IMR-90 (cell line): ENCODE measurements at regions not wholly inside any gene's neighbourhood (a gene's known extent, or its start where the extent isn't known, plus 50 kb on each side); places are given as distances from the start of the nearest gene placed in this dataset.

ENCODE experiments used
- ATAC-seq: fragments of 200-7000 bp; cut with Tn5 transposase; 2 replicates; pipeline ENCODE4 v1.9.1; 2020; ENCODE audit warnings: low read depth, mild to moderate bottlenecking, moderate library complexity
- BruUV-seq: library from RNA; stranded (reverse); fragments of 400-500 nt; replicated peaks from 2 replicates; lab custom pipeline; 2021; lab: Mats Ljungman, UMichigan
- CTCF ChIA-PET: fragments of 300-600 bp; formaldehyde crosslinking; extraction: SDS; loops from one replicate; lab custom pipeline; 2021; ENCODE audit warnings: antibody characterized with exemption; lab: Yijun Ruan, JAX
- POLR2A ChIA-PET: fragments of 300-600 bp; sonication (Branson Sonifier 250); formaldehyde crosslinking; loops from one replicate; lab custom pipeline; 2022; ENCODE audit warnings: antibody characterized with exemption; ENCODE audit not compliant: unreplicated experiment; lab: Charles Lee
- DNase-seq: peaks from one replicate; pipeline ENCODE4 v3.0.0; 2013
- H2AFZ ChIP-seq: replicated peaks from 2 replicates; pipeline ENCODE3; 2013; ENCODE audit warnings: low read length, mild to moderate bottlenecking; ENCODE audit not compliant: poor library complexity
- H2AK5ac ChIP-seq: 2 replicates; pipeline ENCODE4 v1.6.1; 2013; ENCODE audit warnings: low read depth, low read length, inconsistent platforms
- H2AK9ac ChIP-seq: replicated peaks from 2 replicates; pipeline ENCODE3; 2013; ENCODE audit warnings: mild to moderate bottlenecking, low read depth, low read length, moderate library complexity; ENCODE audit not compliant: poor library complexity
- H2BK120ac ChIP-seq: 2 replicates; pipeline ENCODE4 v1.6.1; 2013; ENCODE audit warnings: low read depth, low read length, inconsistent platforms
- H2BK15ac ChIP-seq: 3 replicates; pipeline ENCODE4 v1.6.1; 2013; ENCODE audit warnings: low read depth, low read length, inconsistent platforms
- H2BK20ac ChIP-seq: 2 replicates; pipeline ENCODE4 v1.6.1; 2013; ENCODE audit warnings: low read depth, mild to moderate bottlenecking, inconsistent platforms, low read length, moderate library complexity
- H2BK5ac ChIP-seq: 2 replicates; pipeline ENCODE4 v1.6.1; 2013; ENCODE audit warnings: mild to moderate bottlenecking, low read depth, low read length, inconsistent platforms; ENCODE audit not compliant: poor library complexity, severe bottlenecking
- H3K14ac ChIP-seq: replicated peaks from 2 replicates; pipeline ENCODE4 v1.6.1; 2013; ENCODE audit warnings: low read depth, low read length, inconsistent platforms
- H3K18ac ChIP-seq: 2 replicates; pipeline ENCODE4 v1.6.1; 2013; ENCODE audit warnings: low read depth, low read length, control low read depth
- H3K23ac ChIP-seq: 2 replicates; pipeline ENCODE4 v1.6.1; 2013; ENCODE audit warnings: low read depth, low read length, inconsistent platforms
- H3K27ac ChIP-seq: 2 replicates; pipeline ENCODE4 v1.5.1; 2013; ENCODE audit warnings: mild to moderate bottlenecking, control low read depth, low read length; ENCODE audit not compliant: insufficient read depth
- H3K27me3 ChIP-seq: 2 replicates; pipeline ENCODE4 v1.6.1; 2013; ENCODE audit warnings: low read length; ENCODE audit not compliant: control insufficient read depth, insufficient read depth
- H3K36me3 ChIP-seq: 2 replicates; pipeline ENCODE4 v1.6.1; 2013; ENCODE audit warnings: low read length, mixed read lengths; ENCODE audit not compliant: control insufficient read depth, insufficient read depth
- H3K4ac ChIP-seq: 2 replicates; pipeline ENCODE4 v1.6.1; 2013; ENCODE audit warnings: low read depth, low read length, inconsistent platforms
- H3K4me1 ChIP-seq: 2 replicates; pipeline ENCODE4 v1.6.1; 2013; ENCODE audit warnings: low read length, mixed read lengths; ENCODE audit not compliant: control insufficient read depth, insufficient read depth
- H3K4me2 ChIP-seq: 2 replicates; pipeline ENCODE4 v1.6.1; 2013; ENCODE audit warnings: low read depth, mild to moderate bottlenecking, control low read depth, low read length, moderate library complexity
- H3K4me3 ChIP-seq: 2 replicates; pipeline ENCODE4 v1.5.1; 2013; ENCODE audit warnings: low read depth, mild to moderate bottlenecking, control low read depth, low read length, moderate library complexity; ENCODE audit not compliant: insufficient read depth
- H3K56ac ChIP-seq: 2 replicates; pipeline ENCODE4 v1.6.1; 2013; ENCODE audit warnings: low read length, inconsistent platforms; ENCODE audit not compliant: insufficient read depth; ENCODE audit errors: extremely low read depth
- H3K79me1 ChIP-seq, 2 experiments: 2 replicates each; pipeline ENCODE4 v1.6.1; 2013; ENCODE audit warnings: low read length in 2 of 2, inconsistent platforms in 1 of 2, low read depth in 1 of 2
- H3K9ac ChIP-seq: 2 replicates; pipeline ENCODE4 v1.6.1; 2013; ENCODE audit warnings: low read depth, low read length, control low read depth
- H3K9me1 ChIP-seq: 2 replicates; pipeline ENCODE4 v1.6.1; 2013; ENCODE audit warnings: low read length, inconsistent platforms; ENCODE audit not compliant: insufficient read depth
- H3K9me3 ChIP-seq: 2 replicates; pipeline ENCODE4 v1.6.1; 2013; ENCODE audit warnings: low read length; ENCODE audit not compliant: control insufficient read depth, insufficient read depth
- H4K20me1 ChIP-seq: 2 replicates; pipeline ENCODE4 v1.6.1; 2013; ENCODE audit warnings: low read length, inconsistent platforms; ENCODE audit not compliant: insufficient read depth
- H4K5ac ChIP-seq: 2 replicates; pipeline ENCODE4 v1.6.1; 2013; ENCODE audit warnings: mild to moderate bottlenecking, low read depth, low read length, control low read depth
- H4K8ac ChIP-seq, 2 experiments: 2 replicates each; pipeline ENCODE4 v1.6.1; 2013; ENCODE audit warnings: low read depth in 2 of 2, low read length in 2 of 2, control low read depth in 1 of 2, inconsistent platforms in 1 of 2
- H4K91ac ChIP-seq: 2 replicates; pipeline ENCODE4 v1.6.1; 2013; ENCODE audit warnings: low read depth, low read length, inconsistent platforms; ENCODE audit not compliant: insufficient read depth
- BHLHE40 ChIP-seq: fragments of 150-350 bp; IDR thresholded peaks from 2 replicates; pipeline ENCODE4 v1.6.1; 2016; ENCODE audit warnings: mild to moderate bottlenecking, low read depth, low read length
- CEBPB ChIP-seq: IDR thresholded peaks from 2 replicates; pipeline ENCODE4 v1.6.1; 2012; ENCODE audit warnings: low read depth, low read length, improper control_type of control experiment
- CHD1 ChIP-seq: IDR thresholded peaks from 2 replicates; pipeline ENCODE4 v1.6.1; 2012; ENCODE audit warnings: low read depth, low read length, improper control_type of control experiment
- FOS ChIP-seq: fragments of 150-350 bp; IDR thresholded peaks from 2 replicates; pipeline ENCODE4 v1.6.1; 2016; ENCODE audit warnings: low read depth, low read length
- MAFK ChIP-seq: IDR thresholded peaks from 2 replicates; pipeline ENCODE4 v1.6.1; 2012; ENCODE audit warnings: low read depth, low read length, improper control_type of control experiment
- MAZ ChIP-seq: IDR thresholded peaks from 2 replicates; pipeline ENCODE4 v1.6.1; 2012; ENCODE audit warnings: low read depth, mild to moderate bottlenecking, low read length, improper control_type of control experiment, moderate library complexity, borderline replicate concordance
- MXI1 ChIP-seq: IDR thresholded peaks from 2 replicates; pipeline ENCODE4 v1.6.1; 2012; ENCODE audit warnings: low read depth, mild to moderate bottlenecking, low read length, moderate library complexity, borderline replicate concordance
- NFE2L2 ChIP-seq: fragments of 150-350 bp; IDR thresholded peaks from 2 replicates; pipeline ENCODE4 v1.6.1; 2016; ENCODE audit warnings: low read depth, mild to moderate bottlenecking, low read length
- POLR2A ChIP-seq: IDR thresholded peaks from 2 replicates; pipeline ENCODE4 v1.6.1; 2012; ENCODE audit warnings: mild to moderate bottlenecking, low read depth, low read length
- RAD21 ChIP-seq: IDR thresholded peaks from 2 replicates; pipeline ENCODE4 v1.6.1; 2012; ENCODE audit warnings: low read length, improper control_type of control experiment
- RCOR1 ChIP-seq: IDR thresholded peaks from 2 replicates; pipeline ENCODE4 v1.6.1; 2012; ENCODE audit warnings: mild to moderate bottlenecking, low read length, improper control_type of control experiment; ENCODE audit not compliant: insufficient replicate concordance
- RFX5 ChIP-seq: IDR thresholded peaks from 2 replicates; pipeline ENCODE4 v1.8.0; 2012; ENCODE audit warnings: low read depth, mild to moderate bottlenecking, low read length, moderate library complexity
- SMC3 ChIP-seq: fragments of 150-350 bp; IDR thresholded peaks from 2 replicates; pipeline ENCODE4 v1.6.1; 2016; ENCODE audit warnings: low read depth, mild to moderate bottlenecking, antibody characterized with exemption, low read length, moderate library complexity
- WGBS, 2 experiments: methylation state at CpG; one replicate each; pipeline versions ENCODE4 v1.1.5 to v1.1.7; 2013; ENCODE audit warnings: missing lambda C conversion rate in 2 of 2; ENCODE audit not compliant: insufficient read length in 1 of 2; ENCODE audit errors: extremely low coverage in 2 of 2; 5-methylcytosine and 5-hydroxymethylcytosine counted together
- dilution Hi-C: fragments of 300-500 bp; cut with HindIII; formaldehyde crosslinking; loops from one replicate; pipeline ENCODE4 v1.14.3; 2018; ENCODE audit warnings: low sequenced_read_pairs; ENCODE audit not compliant: unreplicated experiment
- in situ Hi-C: fragments of 300-500 bp; cut with MboI; formaldehyde crosslinking; loops from 3 replicates; pipeline ENCODE4 v1.14.3; 2019; ENCODE audit warnings: low sequenced_read_pairs, inconsistent platforms, mixed read lengths
- intact Hi-C: fragments of 100-400 bp; cut with micrococcal nuclease; formaldehyde crosslinking; loops from 2 replicates; pipeline ENCODE4 v1.10.0; 2022
- TF ChIP-seq, protein P1 (sequence below): conservative IDR thresholded peaks from 2 replicates; pipeline ENCODE4 v1.5.1; 2012; ENCODE audit warnings: mild to moderate bottlenecking, low read depth, low read length, improper control_type of control experiment
- TF ChIP-seq, protein P2 (sequence below): fragments of 150-350 bp; IDR thresholded peaks from 2 replicates; pipeline ENCODE4 v1.6.1; 2017; ENCODE audit warnings: mild to moderate bottlenecking, antibody characterized with exemption, low read length, low read depth

DNA sequence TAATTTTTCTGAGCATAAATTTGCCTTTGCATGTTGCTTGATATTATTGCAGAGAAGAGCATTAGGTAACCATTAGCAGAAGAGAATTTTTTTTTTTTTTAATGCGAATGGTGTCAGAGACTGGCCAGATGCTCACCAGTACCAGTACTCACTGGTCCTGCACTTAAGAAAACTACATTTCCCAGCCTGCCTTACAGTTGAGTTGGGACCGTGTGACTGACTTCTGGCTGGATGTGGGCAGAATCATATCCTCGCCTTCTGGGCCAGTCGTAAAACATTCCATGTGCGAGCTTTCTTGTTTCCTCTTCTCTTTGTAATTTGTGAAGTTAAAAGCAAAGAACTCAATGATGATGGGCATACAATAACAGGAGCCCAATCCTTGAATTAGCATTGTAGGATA is 132.4 kb downstream of the LRRC30 start:
- Histone ChIP-seq H3K18ac (no peak overlapping the region), H2AK9ac (no peak overlapping the region), H3K36me3 (no peaks in the 10 kb centered on the region), H3K27me3 (no peaks in the 10 kb centered on the region), H3K27ac (no peak overlapping the region), H2BK15ac (no peak overlapping the region), H3K4me1 (no peaks in the 10 kb centered on the region), H3K9ac (no peak overlapping the region), H2BK120ac (no peak overlapping the region), H3K4me2 (no peak overlapping the region), H3K23ac (no peak overlapping the region), H2AK5ac (no peak overlapping the region), H4K20me1 (no peaks in the 10 kb centered on the region), H3K9me3 (peaks cover 2% of the 10 kb centered on the region; the same call in 1 of the 2 replicates), H4K8ac (no peak overlapping the region), H3K4me3 (no peak overlapping the region), H2BK20ac (no peak overlapping the region), H3K14ac (no peak overlapping the region), H3K9me1 (no peaks in the 10 kb centered on the region), H3K4ac (no peak overlapping the region), H4K5ac (no peak overlapping the region), H2AFZ (no peak overlapping the region), H3K56ac (no peak overlapping the region), H2BK5ac (no peak overlapping the region), H4K91ac (no peak overlapping the region), H3K79me1 (no peaks in the 10 kb centered on the region)
- ChIA-PET CTCF (no interaction called here), POLR2A (no interaction called here)
- TF ChIP-seq BHLHE40 (no peak), RFX5 (no peak), NFE2L2 (no peak), MAFK (no peak), SMC3 (no peak), MXI1 (no peak), POLR2A (no peak), CEBPB (no peak), RCOR1 (no peak), MAZ (no peak), RAD21 (no peak), CHD1 (no peak), FOS (no peak)
- TF ChIP-seq, protein P1, sequence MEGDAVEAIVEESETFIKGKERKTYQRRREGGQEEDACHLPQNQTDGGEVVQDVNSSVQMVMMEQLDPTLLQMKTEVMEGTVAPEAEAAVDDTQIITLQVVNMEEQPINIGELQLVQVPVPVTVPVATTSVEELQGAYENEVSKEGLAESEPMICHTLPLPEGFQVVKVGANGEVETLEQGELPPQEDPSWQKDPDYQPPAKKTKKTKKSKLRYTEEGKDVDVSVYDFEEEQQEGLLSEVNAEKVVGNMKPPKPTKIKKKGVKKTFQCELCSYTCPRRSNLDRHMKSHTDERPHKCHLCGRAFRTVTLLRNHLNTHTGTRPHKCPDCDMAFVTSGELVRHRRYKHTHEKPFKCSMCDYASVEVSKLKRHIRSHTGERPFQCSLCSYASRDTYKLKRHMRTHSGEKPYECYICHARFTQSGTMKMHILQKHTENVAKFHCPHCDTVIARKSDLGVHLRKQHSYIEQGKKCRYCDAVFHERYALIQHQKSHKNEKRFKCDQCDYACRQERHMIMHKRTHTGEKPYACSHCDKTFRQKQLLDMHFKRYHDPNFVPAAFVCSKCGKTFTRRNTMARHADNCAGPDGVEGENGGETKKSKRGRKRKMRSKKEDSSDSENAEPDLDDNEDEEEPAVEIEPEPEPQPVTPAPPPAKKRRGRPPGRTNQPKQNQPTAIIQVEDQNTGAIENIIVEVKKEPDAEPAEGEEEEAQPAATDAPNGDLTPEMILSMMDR: no peak
- TF ChIP-seq, protein P2, sequence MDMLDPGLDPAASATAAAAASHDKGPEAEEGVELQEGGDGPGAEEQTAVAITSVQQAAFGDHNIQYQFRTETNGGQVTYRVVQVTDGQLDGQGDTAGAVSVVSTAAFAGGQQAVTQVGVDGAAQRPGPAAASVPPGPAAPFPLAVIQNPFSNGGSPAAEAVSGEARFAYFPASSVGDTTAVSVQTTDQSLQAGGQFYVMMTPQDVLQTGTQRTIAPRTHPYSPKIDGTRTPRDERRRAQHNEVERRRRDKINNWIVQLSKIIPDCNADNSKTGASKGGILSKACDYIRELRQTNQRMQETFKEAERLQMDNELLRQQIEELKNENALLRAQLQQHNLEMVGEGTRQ: no peak
- in situ Hi-C loops: no loop called here
- ATAC-seq (no peak), DNase-seq (no peak)
- no CpG with 5 or more reads among the region's 5 CpGs for WGBS, 2 experiments
- intact Hi-C loops: no loop called here
- BruUV-seq: no TSS peak
- dilution Hi-C loops: no loop called here
